ENCODE measurements at regions not wholly inside any gene's neighbourhood (a gene's known extent, or its start where the extent isn't known, plus 50 kb on each side); places are given as distances from the start of the nearest gene placed in this dataset.
A peak's percentile ranks its signal among the peaks of the same experiment; 100 is the strongest.

- WGBS, 2 donors (ENCODE audit: extremely low coverage in 2 of 2, insufficient read length in 2 of 2, insufficient replicate concordance in 1 of 2): no CpG with 5 or more reads among the region's 9 CpGs
- Histone ChIP-seq H3K23ac (ENCODE audit: low read depth, low read length, poor library complexity) (no peak overlapping the region), H4K8ac (ENCODE audit: low read depth, low read length) (no peak overlapping the region), H3K36me3 (replicated peaks in 1 of 2; ENCODE audit: control insufficient read depth in 2 of 2, insufficient read depth in 2 of 2, low read length in 2 of 2) (no peaks in the 10 kb centered on the region), H2BK120ac (ENCODE audit: low read depth, low read length) (no peak overlapping the region), H3K27me3 (ENCODE audit: control insufficient read depth in 3 of 3, insufficient read depth in 3 of 3, low read depth in 1 of 3, low read length in 3 of 3) (peaks cover 0 to 22% (median 0%) of the 10 kb centered on the region in 3 experiments), H3K4me2 (ENCODE audit: insufficient read depth, low read length, poor library complexity, severe bottlenecking) (no peak overlapping the region), H2BK12ac (ENCODE audit: low read length) (no peak overlapping the region), H2BK5ac (ENCODE audit: low read length) (no peak overlapping the region), H2AFZ (ENCODE audit: low read length) (peak overlapping the region; percentile 79), H2BK15ac (ENCODE audit: low read length) (peak overlapping the region; percentile 19), H3K4me3 (ENCODE audit: low read length in 2 of 2) (no peak overlapping the region), H3K9me3 (replicated peaks in 1 of 2; ENCODE audit: control insufficient read depth in 2 of 2, insufficient read depth in 1 of 2, low read depth in 1 of 2, low read length in 2 of 2) (no peaks in the 10 kb centered on the region), H3K4ac (ENCODE audit: low read length) (no peak overlapping the region), H3K14ac (ENCODE audit: low read length) (no peak overlapping the region), H3K79me1 (ENCODE audit: low read depth, low read length) (no peaks in the 10 kb centered on the region), H3K18ac (ENCODE audit: low read length) (peak overlapping the region; percentile 18), H3K27ac (replicated peaks; ENCODE audit: low read length) (no peak overlapping the region), H3K4me1 (ENCODE audit: control insufficient read depth in 2 of 2, insufficient read depth in 1 of 2, low read depth in 1 of 2, low read length in 2 of 2) (peaks cover 15 to 29% of the 10 kb centered on the region in 2 donors), H4K91ac (ENCODE audit: low read depth, low read length, poor library complexity) (no peak overlapping the region), H3K9ac (ENCODE audit: low read depth, low read length, poor library complexity) (no peak overlapping the region), H2AK5ac (ENCODE audit: low read depth, low read length) (peak overlapping the region; percentile 57)
- DNase-seq (ENCODE audit: low spot score): no peak
Observed at GRCh38 chr3:127370906-127371305, 83.1 kb upstream of the PRR20G start.

GRCh38 chr3:127369356-127369935 is 81.6 kb upstream of the PRR20G start:
- no CpG with 5 or more reads among the region's 4 CpGs for WGBS, 2 donors (ENCODE audit: extremely low coverage in 2 of 2, insufficient read length in 2 of 2, insufficient replicate concordance in 1 of 2)
- Histone ChIP-seq H2BK5ac (ENCODE audit: low read length) (peak overlapping the region; percentile 54), H3K14ac (ENCODE audit: low read length) (no peak overlapping the region), H3K23ac (ENCODE audit: low read depth, low read length, poor library complexity) (no peak overlapping the region), H2AFZ (ENCODE audit: low read length) (no peak overlapping the region), H3K18ac (ENCODE audit: low read length) (peak overlapping the region; percentile 13), H4K8ac (ENCODE audit: low read depth, low read length) (no peak overlapping the region), H3K4me1 (ENCODE audit: control insufficient read depth in 2 of 2, insufficient read depth in 1 of 2, low read depth in 1 of 2, low read length in 2 of 2) (peaks cover 15 to 27% of the 10 kb centered on the region in 2 donors), H3K36me3 (replicated peaks in 1 of 2; ENCODE audit: control insufficient read depth in 2 of 2, insufficient read depth in 2 of 2, low read length in 2 of 2) (no peaks in the 10 kb centered on the region), H3K4me3 (ENCODE audit: low read length in 2 of 2) (peak overlapping the region in 1 of 2 donors; percentile 34), H3K4me2 (ENCODE audit: insufficient read depth, low read length, poor library complexity, severe bottlenecking) (no peak overlapping the region), H3K27me3 (ENCODE audit: control insufficient read depth in 3 of 3, insufficient read depth in 3 of 3, low read depth in 1 of 3, low read length in 3 of 3) (peaks cover 0 to 22% (median 0%) of the 10 kb centered on the region in 3 experiments), H3K9ac (ENCODE audit: low read depth, low read length, poor library complexity) (no peak overlapping the region), H2BK12ac (ENCODE audit: low read length) (no peak overlapping the region), H3K79me1 (ENCODE audit: low read depth, low read length) (no peaks in the 10 kb centered on the region), H2BK120ac (ENCODE audit: low read depth, low read length) (no peak overlapping the region), H2AK5ac (ENCODE audit: low read depth, low read length) (peak overlapping the region; percentile 38), H4K91ac (ENCODE audit: low read depth, low read length, poor library complexity) (no peak overlapping the region), H2BK15ac (ENCODE audit: low read length) (peak overlapping the region; percentile 62), H3K9me3 (replicated peaks in 1 of 2; ENCODE audit: control insufficient read depth in 2 of 2, insufficient read depth in 1 of 2, low read depth in 1 of 2, low read length in 2 of 2) (no peaks in the 10 kb centered on the region), H3K4ac (ENCODE audit: low read length) (no peak overlapping the region), H3K27ac (replicated peaks; ENCODE audit: low read length) (no peak overlapping the region)
- no peak for DNase-seq (ENCODE audit: low spot score)

- Histone ChIP-seq H3K4me2 (ENCODE audit: insufficient read depth, low read length, poor library complexity, severe bottlenecking) (no peak overlapping the region), H2BK12ac (ENCODE audit: low read length) (no peak overlapping the region), H3K4me3 (ENCODE audit: low read length in 2 of 2) (no peak overlapping the region), H3K36me3 (replicated peaks in 1 of 2; ENCODE audit: control insufficient read depth in 2 of 2, insufficient read depth in 2 of 2, low read length in 2 of 2) (no peaks in the 10 kb centered on the region), H3K4me1 (ENCODE audit: control insufficient read depth in 2 of 2, insufficient read depth in 1 of 2, low read depth in 1 of 2, low read length in 2 of 2) (peaks cover 13 to 20% of the 10 kb centered on the region in 2 donors), H2AK5ac (ENCODE audit: low read depth, low read length) (peak overlapping the region; percentile 54), H3K79me1 (ENCODE audit: low read depth, low read length) (no peaks in the 10 kb centered on the region), H3K4ac (ENCODE audit: low read length) (no peak overlapping the region), H3K27me3 (ENCODE audit: control insufficient read depth in 3 of 3, insufficient read depth in 3 of 3, low read depth in 1 of 3, low read length in 3 of 3) (peaks cover 0 to 22% (median 0%) of the 10 kb centered on the region in 3 experiments), H3K23ac (ENCODE audit: low read depth, low read length, poor library complexity) (peak overlapping the region; percentile 10), H3K9ac (ENCODE audit: low read depth, low read length, poor library complexity) (no peak overlapping the region), H2BK120ac (ENCODE audit: low read depth, low read length) (no peak overlapping the region), H3K14ac (ENCODE audit: low read length) (no peak overlapping the region), H4K8ac (ENCODE audit: low read depth, low read length) (no peak overlapping the region), H3K18ac (ENCODE audit: low read length) (peak overlapping the region; percentile 94), H2AFZ (ENCODE audit: low read length) (no peak overlapping the region), H4K91ac (ENCODE audit: low read depth, low read length, poor library complexity) (no peak overlapping the region), H3K9me3 (replicated peaks in 1 of 2; ENCODE audit: control insufficient read depth in 2 of 2, insufficient read depth in 1 of 2, low read depth in 1 of 2, low read length in 2 of 2) (no peaks in the 10 kb centered on the region), H3K27ac (replicated peaks; ENCODE audit: low read length) (no peak overlapping the region), H2BK15ac (ENCODE audit: low read length) (peak overlapping the region; percentile 4), H2BK5ac (ENCODE audit: low read length) (peak overlapping the region; percentile 77)
- no CpG with 5 or more reads among the region's 14 CpGs for WGBS, 2 donors (ENCODE audit: extremely low coverage in 2 of 2, insufficient read length in 2 of 2, insufficient replicate concordance in 1 of 2)
- DNase-seq (ENCODE audit: low spot score): no peak
Observed at GRCh38 chr3:127368186-127369032, 80.6 kb upstream of the PRR20G start.

- DNase-seq (ENCODE audit: low spot score): no peak
- Histone ChIP-seq H3K4me3 (ENCODE audit: low read length in 2 of 2) (no peak overlapping the region), H3K9me3 (replicated peaks in 1 of 2; ENCODE audit: control insufficient read depth in 2 of 2, insufficient read depth in 1 of 2, low read depth in 1 of 2, low read length in 2 of 2) (no peaks in the 10 kb centered on the region), H2BK120ac (ENCODE audit: low read depth, low read length) (no peak overlapping the region), H3K36me3 (replicated peaks in 1 of 2; ENCODE audit: control insufficient read depth in 2 of 2, insufficient read depth in 2 of 2, low read length in 2 of 2) (no peaks in the 10 kb centered on the region), H3K27ac (replicated peaks; ENCODE audit: low read length) (no peak overlapping the region), H2BK5ac (ENCODE audit: low read length) (no peak overlapping the region), H2BK12ac (ENCODE audit: low read length) (no peak overlapping the region), H3K79me1 (ENCODE audit: low read depth, low read length) (no peaks in the 10 kb centered on the region), H2AK5ac (ENCODE audit: low read depth, low read length) (no peak overlapping the region), H3K4me1 (ENCODE audit: control insufficient read depth in 2 of 2, insufficient read depth in 1 of 2, low read depth in 1 of 2, low read length in 2 of 2) (peaks cover 13 to 18% of the 10 kb centered on the region in 2 donors), H3K23ac (ENCODE audit: low read depth, low read length, poor library complexity) (no peak overlapping the region), H3K18ac (ENCODE audit: low read length) (no peak overlapping the region), H4K8ac (ENCODE audit: low read depth, low read length) (no peak overlapping the region), H3K4ac (ENCODE audit: low read length) (no peak overlapping the region), H2BK15ac (ENCODE audit: low read length) (no peak overlapping the region), H3K27me3 (ENCODE audit: control insufficient read depth in 3 of 3, insufficient read depth in 3 of 3, low read depth in 1 of 3, low read length in 3 of 3) (peaks cover 0 to 22% (median 1%) of the 10 kb centered on the region in 3 experiments), H2AFZ (ENCODE audit: low read length) (no peak overlapping the region), H3K14ac (ENCODE audit: low read length) (no peak overlapping the region), H3K9ac (ENCODE audit: low read depth, low read length, poor library complexity) (no peak overlapping the region), H4K91ac (ENCODE audit: low read depth, low read length, poor library complexity) (no peak overlapping the region), H3K4me2 (ENCODE audit: insufficient read depth, low read length, poor library complexity, severe bottlenecking) (no peak overlapping the region)
- WGBS, 2 donors (ENCODE audit: extremely low coverage in 2 of 2, insufficient read length in 2 of 2, insufficient replicate concordance in 1 of 2): no CpG with 5 or more reads among the region's 13 CpGs
Observed at GRCh38 chr3:127367593-127367992, 79.7 kb upstream of the PRR20G start.

Measured in neuronal stem cell (in vitro differentiated cells).